Right renal cortex interstitium (tissue), 3 donors: ENCODE measurements at regions not wholly inside any gene's neighbourhood (a gene's known extent, or its start where the extent isn't known, plus 50 kb on each side); places are given as distances from the start of the nearest gene placed in this dataset.

Experiments
- DNase-seq, 3 donors: peaks; one replicate each; pipeline ENCODE4 v3.0.0-alpha.2; 2013; ENCODE audit warnings: low read depth in 3 of 3, low spot score in 2 of 3

- DNase-seq: no peak
Measured at GRCh38 chr3:124617177-124617576, 113.1 kb upstream of the UMPS start.

- no peak for DNase-seq
Measured at GRCh38 chr3:124619887-124620599, 110.2 kb upstream of the UMPS start.

GRCh38 chr3:124620600-124621063, 109.6 kb upstream of the UMPS start:
- no peak for DNase-seq

- no peak for DNase-seq
Measured at GRCh38 chr3:124621498-124621897, 108.8 kb upstream of the UMPS start.

GRCh38 chr3:124625074-124625473, 105.2 kb upstream of the UMPS start:
- no peak for DNase-seq

- no peak for DNase-seq
Measured at GRCh38 chr3:124627501-124627908, 102.7 kb upstream of the UMPS start.

DNA sequence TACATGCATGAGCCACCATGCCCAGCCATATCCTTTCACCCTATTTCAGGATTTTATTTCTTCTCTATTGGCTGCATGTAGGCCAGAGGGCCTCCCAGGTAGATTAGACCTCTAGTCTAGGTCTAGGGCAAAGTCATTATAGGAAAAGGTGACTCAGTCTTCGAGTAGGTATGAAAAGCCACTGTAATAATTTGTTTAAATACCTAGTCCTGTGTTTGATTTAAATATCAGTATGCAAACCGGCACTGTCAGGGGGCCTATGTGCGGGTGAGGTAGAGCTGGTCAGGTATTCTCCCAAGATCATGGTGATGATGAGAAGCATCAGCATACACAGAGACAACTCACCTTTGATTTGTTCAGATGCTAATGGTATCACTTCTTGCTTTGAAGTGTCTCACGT, 101.4 kb upstream of the UMPS start:
- DNase-seq: no peak

DNA sequence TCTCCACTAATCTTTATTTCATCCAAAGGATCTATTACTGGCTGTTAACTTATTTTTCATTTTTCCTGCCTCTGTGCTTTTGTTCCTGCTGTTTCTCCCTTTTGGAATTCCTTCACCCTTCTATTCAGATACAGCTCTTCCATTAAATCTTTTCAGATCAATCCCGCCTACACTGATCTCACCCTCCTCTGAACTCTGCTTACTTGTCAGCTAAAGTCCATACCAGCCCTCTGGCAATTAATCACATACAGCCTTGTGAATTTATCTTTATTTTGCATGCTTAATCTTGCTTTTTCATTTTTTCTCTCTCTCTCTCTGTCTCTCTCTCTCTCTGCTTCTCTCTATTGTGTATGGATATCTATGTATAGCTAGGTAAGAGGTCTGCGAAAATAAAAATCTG, 100.8 kb upstream of the UMPS start:
- no peak for DNase-seq

- no peak for DNase-seq
Measured at GRCh38 chr3:124630960-124631359, 99.3 kb upstream of the UMPS start.

GRCh38 chr3:124631727-124632126, 98.5 kb upstream of the UMPS start:
- DNase-seq: no peak

GRCh38 chr3:124632566-124633140, 97.6 kb upstream of the UMPS start:
- no peak for DNase-seq

DNA sequence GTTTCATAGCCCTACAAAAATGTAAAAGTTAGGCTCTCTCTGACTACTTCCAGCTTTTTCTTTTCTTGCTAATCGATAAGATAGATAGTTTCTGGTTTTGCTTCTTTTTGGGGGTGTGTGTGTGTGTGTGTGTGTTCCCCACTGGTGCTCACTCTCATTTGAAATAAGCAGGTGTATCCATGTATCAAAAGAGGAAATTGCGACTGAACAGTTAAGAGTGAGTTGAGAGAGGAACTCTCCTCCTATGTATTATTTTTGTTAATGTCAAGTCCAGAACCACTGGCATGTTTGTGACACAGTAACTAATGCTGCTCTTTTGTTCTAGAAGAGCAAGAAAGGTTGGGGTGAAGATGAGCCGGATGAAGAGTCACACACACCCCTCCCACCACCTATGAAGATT, 96.7 kb upstream of the UMPS start:
- DNase-seq: no peak

- DNase-seq: no peak
Measured at GRCh38 chr3:124634210-124635168, 95.8 kb upstream of the UMPS start.

GRCh38 chr3:124635169-124635539, 95.1 kb upstream of the UMPS start:
- no peak for DNase-seq

DNA sequence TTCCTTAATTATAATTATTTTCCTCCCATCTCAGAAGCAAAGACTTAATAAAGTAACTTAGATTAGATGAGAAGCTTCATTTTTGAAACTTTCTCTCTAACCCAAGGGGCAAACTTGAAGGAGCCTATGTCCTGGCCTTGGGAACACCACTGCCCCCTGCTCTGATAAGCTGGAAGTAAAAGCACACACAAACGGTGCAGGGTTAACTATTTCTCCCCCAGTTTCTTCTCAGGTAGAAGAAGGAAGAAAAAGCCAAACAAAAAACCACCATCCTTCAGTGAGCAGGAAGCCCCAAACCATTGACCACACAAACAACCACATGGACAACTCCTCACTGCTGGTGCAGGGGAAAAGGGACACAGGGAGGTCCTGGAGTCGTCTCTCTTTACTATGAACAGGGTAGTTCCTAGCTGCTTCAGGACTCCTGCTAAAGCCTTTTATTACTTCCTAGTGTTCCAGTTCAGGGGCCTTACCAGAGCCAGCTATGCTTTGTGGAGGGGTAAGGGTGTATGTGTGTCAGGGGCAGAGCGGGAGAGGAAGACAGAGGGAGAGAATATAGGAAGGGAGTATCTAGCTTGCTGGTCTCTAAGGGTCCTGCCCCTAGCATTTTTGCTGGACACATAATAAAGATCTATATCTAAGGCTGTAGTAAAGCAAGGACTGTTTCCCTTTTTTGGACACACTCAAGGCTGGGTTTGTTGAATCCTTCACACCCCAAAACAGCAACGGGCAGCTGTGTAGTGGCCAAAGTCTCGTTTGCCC, 94.0 kb upstream of the UMPS start:
- no peak for DNase-seq

DNA sequence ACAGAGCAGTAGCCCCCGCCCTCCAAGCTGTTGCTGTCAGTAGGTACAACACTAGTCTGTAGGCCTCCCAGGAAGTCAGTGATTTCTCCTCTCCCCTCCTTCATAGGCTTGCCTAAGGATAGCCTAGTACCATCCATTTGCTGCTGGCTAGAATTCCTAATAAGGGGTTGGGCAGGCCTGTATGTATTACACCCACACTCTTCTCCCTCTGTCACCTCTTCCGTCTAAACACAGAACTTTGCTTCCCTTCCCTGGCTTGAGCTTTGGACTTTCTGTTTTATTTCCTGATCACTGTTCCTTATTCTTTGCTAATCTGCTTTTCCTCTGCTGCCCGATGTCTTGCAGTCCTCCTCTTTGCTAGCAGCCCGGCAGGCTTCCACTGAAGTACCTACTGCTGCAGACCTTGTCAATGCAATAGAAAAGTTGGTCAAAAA, 93.4 kb upstream of the UMPS start:
- DNase-seq: no peak

- DNase-seq: no peak
Measured at GRCh38 chr3:124639406-124640237, 90.6 kb upstream of the UMPS start.

DNA sequence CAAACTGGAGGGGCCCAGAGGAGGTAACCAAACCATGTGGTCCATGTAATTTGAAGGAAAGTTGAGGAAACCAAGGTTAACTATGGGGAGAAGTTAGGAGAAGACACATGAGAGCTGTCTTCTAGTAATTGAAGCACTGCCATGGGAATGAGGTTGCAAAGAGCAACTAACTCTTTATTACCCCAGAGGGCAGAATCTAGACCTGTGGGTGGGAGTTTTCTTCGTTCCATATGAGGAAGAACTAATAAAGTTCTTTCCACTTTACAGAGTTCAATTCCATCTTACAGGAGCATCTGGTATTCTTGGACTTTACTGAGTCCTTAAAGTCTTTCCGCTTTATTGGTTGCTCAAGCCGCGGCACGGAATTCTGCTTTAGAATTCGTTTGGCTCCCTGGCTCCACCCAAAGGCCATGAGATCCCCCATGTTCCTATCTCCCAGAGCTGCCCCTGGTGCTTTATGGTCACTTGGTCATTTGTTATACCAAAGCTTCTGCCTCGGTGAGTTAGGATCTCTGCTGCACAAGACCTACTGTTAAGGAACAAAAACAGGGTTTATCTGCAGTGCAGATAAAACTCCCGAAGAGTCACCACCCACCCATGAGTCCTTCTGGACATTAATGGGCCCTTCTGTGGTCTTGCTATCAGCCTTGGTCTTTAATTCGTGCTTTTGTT, 89.5 kb upstream of the UMPS start:
- no peak for DNase-seq

DNA sequence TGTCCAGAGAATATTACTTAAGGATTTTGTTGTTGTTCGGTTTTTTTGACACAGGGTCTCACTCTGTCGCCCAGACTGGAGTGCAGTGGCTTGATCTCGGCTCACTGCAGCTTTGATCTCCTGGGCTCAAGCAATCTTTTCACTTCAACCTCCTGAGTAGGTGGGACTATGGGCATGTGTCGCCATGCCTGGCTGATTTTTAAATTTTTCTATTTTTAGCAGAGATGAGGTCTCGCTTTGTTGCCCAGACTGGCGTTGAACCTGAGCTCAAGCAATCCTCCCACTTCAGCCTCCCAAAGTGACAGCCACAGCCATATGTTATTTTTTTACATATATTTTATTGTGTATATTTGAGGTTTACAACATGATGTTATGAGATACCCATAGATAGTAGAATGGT, 86.8 kb upstream of the UMPS start:
- no peak for DNase-seq
